ENCODE measurements at regions not wholly inside any gene's neighbourhood (a gene's known extent, or its start where the extent isn't known, plus 50 kb on each side); places are given as distances from the start of the nearest gene placed in this dataset.

- no peak for TF ChIP-seq CTCF (IDR thresholded peaks at IDR 0.05)
- TF ChIP-seq EZH2 (IDR thresholded peaks at IDR 0.05; ENCODE audit: borderline replicate concordance, insufficient read depth, low read depth, low read length, poor library complexity, severe bottlenecking): no peak
These were observed 58.2 kb upstream of the PTCHD1 start for GRCh38 chrX:23276475-23276874.

Measured in B cell (primary cell).